ENCODE measurements at regions not wholly inside any gene's neighbourhood (a gene's known extent, or its start where the extent isn't known, plus 50 kb on each side); places are given as distances from the start of the nearest gene placed in this dataset.

GRCh38 chrX:138001226-138001625 lies 435.3 kb downstream of the ZIC3 start:
- Histone ChIP-seq H4K20me1 (ENCODE audit: control insufficient read depth, extremely low read depth, insufficient read depth, low read length) (no peaks in the 10 kb centered on the region), H3K27ac (ENCODE audit: insufficient read depth, low read length) (no peak overlapping the region), H3K9me3 (ENCODE audit: control insufficient read depth, insufficient read depth, low read depth, low read length) (no peaks in the 10 kb centered on the region), H3K27me3 (ENCODE audit: control insufficient read depth, insufficient read depth, low read length) (no peaks in the 10 kb centered on the region), H3K4me3 (replicated peaks in 1 of 4; ENCODE audit: control extremely low read depth in 1 of 4, insufficient read depth in 1 of 4, low read depth in 3 of 4, low read length in 4 of 4) (no peak overlapping the region), H3K9ac (ENCODE audit: insufficient read depth, low read length) (no peak overlapping the region), H2AFZ (ENCODE audit: low read length) (no peak overlapping the region), H3K79me2 (ENCODE audit: control insufficient read depth, insufficient read depth, low read length) (no peaks in the 10 kb centered on the region), H3K4me1 (ENCODE audit: control insufficient read depth, extremely low read depth, insufficient read depth, low read length) (no peaks in the 10 kb centered on the region), H3K4me2 (ENCODE audit: extremely low read depth, insufficient read depth, low read length) (no peak overlapping the region), H3K36me3 (ENCODE audit: control insufficient read depth, insufficient read depth, low read length) (no peaks in the 10 kb centered on the region)
- TF ChIP-seq, protein P1, sequence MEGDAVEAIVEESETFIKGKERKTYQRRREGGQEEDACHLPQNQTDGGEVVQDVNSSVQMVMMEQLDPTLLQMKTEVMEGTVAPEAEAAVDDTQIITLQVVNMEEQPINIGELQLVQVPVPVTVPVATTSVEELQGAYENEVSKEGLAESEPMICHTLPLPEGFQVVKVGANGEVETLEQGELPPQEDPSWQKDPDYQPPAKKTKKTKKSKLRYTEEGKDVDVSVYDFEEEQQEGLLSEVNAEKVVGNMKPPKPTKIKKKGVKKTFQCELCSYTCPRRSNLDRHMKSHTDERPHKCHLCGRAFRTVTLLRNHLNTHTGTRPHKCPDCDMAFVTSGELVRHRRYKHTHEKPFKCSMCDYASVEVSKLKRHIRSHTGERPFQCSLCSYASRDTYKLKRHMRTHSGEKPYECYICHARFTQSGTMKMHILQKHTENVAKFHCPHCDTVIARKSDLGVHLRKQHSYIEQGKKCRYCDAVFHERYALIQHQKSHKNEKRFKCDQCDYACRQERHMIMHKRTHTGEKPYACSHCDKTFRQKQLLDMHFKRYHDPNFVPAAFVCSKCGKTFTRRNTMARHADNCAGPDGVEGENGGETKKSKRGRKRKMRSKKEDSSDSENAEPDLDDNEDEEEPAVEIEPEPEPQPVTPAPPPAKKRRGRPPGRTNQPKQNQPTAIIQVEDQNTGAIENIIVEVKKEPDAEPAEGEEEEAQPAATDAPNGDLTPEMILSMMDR (conservative IDR thresholded peaks at IDR 0.05 in 1 of 2, IDR thresholded peaks at IDR 0.05 in 1 of 2; ENCODE audit: low read depth in 1 of 2, low read length in 2 of 2): no peak
- TF ChIP-seq EZH2 (IDR thresholded peaks at IDR 0.05; ENCODE audit: low read length, missing control alignments): no peak
- no peak for DNase-seq (ENCODE audit: low read depth in 2 of 2)

- Histone ChIP-seq H3K36me3 (ENCODE audit: control insufficient read depth, insufficient read depth, low read length) (no peaks in the 10 kb centered on the region), H3K4me2 (ENCODE audit: extremely low read depth, insufficient read depth, low read length) (no peak overlapping the region), H3K4me3 (replicated peaks in 1 of 4; ENCODE audit: control extremely low read depth in 1 of 4, insufficient read depth in 1 of 4, low read depth in 3 of 4, low read length in 4 of 4) (no peak overlapping the region), H3K9ac (ENCODE audit: insufficient read depth, low read length) (no peak overlapping the region), H3K4me1 (ENCODE audit: control insufficient read depth, extremely low read depth, insufficient read depth, low read length) (no peaks in the 10 kb centered on the region), H3K79me2 (ENCODE audit: control insufficient read depth, insufficient read depth, low read length) (no peaks in the 10 kb centered on the region), H3K27me3 (ENCODE audit: control insufficient read depth, insufficient read depth, low read length) (no peaks in the 10 kb centered on the region), H3K9me3 (ENCODE audit: control insufficient read depth, insufficient read depth, low read depth, low read length) (no peaks in the 10 kb centered on the region), H4K20me1 (ENCODE audit: control insufficient read depth, extremely low read depth, insufficient read depth, low read length) (no peaks in the 10 kb centered on the region), H2AFZ (ENCODE audit: low read length) (no peak overlapping the region), H3K27ac (ENCODE audit: insufficient read depth, low read length) (no peak overlapping the region)
- TF ChIP-seq EZH2 (IDR thresholded peaks at IDR 0.05; ENCODE audit: low read length, missing control alignments): no peak
- TF ChIP-seq, protein P1 (conservative IDR thresholded peaks at IDR 0.05 in 1 of 2, IDR thresholded peaks at IDR 0.05 in 1 of 2; ENCODE audit: low read depth in 1 of 2, low read length in 2 of 2): no peak
- DNase-seq (ENCODE audit: low read depth in 2 of 2): no peak
Observed at GRCh38 chrX:138006180-138006579, 440.3 kb downstream of the ZIC3 start.

DNA sequence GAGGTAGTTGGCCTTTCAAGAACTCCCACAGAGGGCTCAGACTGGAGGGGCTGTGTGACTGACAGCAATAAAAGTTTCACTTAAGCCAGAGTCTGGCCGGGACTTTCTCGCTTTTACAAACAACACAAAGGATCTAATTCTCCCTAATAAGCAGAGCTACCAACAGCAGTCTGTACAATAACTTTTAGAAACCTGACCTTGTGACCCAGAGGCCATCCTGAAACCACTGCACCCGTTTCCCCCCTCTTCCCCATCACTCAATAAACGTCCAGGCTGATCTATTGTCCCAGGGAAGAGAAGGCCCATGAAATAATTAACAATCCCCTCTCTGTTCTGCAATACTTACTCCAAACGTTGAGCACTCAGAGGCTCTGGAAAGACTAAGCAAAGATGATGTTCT lies 442.4 kb downstream of the ZIC3 start:
- H3K4me2 ChIP-seq (ENCODE audit: extremely low read depth, insufficient read depth, low read length): no peak overlapping the region
- H3K27ac ChIP-seq (ENCODE audit: insufficient read depth, low read length): no peak overlapping the region
- H3K9me3 ChIP-seq (ENCODE audit: control insufficient read depth, insufficient read depth, low read depth, low read length): no peaks in the 10 kb centered on the region
- no peaks in the 10 kb centered on the region for H4K20me1 ChIP-seq (ENCODE audit: control insufficient read depth, extremely low read depth, insufficient read depth, low read length)
- no peak overlapping the region for H3K4me3 ChIP-seq (replicated peaks in 1 of 4; ENCODE audit: control extremely low read depth in 1 of 4, insufficient read depth in 1 of 4, low read depth in 3 of 4, low read length in 4 of 4)
- H3K36me3 ChIP-seq (ENCODE audit: control insufficient read depth, insufficient read depth, low read length): no peaks in the 10 kb centered on the region
- no peak for DNase-seq (ENCODE audit: low read depth in 2 of 2)
- H2AFZ ChIP-seq (ENCODE audit: low read length): no peak overlapping the region
- no peak for TF ChIP-seq EZH2 (IDR thresholded peaks at IDR 0.05; ENCODE audit: low read length, missing control alignments)
- TF ChIP-seq, protein P1 (conservative IDR thresholded peaks at IDR 0.05 in 1 of 2, IDR thresholded peaks at IDR 0.05 in 1 of 2; ENCODE audit: low read depth in 1 of 2, low read length in 2 of 2): no peak
- no peaks in the 10 kb centered on the region for H3K27me3 ChIP-seq (ENCODE audit: control insufficient read depth, insufficient read depth, low read length)
- H3K4me1 ChIP-seq (ENCODE audit: control insufficient read depth, extremely low read depth, insufficient read depth, low read length): no peaks in the 10 kb centered on the region
- H3K9ac ChIP-seq (ENCODE audit: insufficient read depth, low read length): no peak overlapping the region
- H3K79me2 ChIP-seq (ENCODE audit: control insufficient read depth, insufficient read depth, low read length): no peaks in the 10 kb centered on the region

All from fibroblast of lung (primary cell).